ENCODE measurements at regions not wholly inside any gene's neighbourhood (a gene's known extent, or its start where the extent isn't known, plus 50 kb on each side); places are given as distances from the start of the nearest gene placed in this dataset.

DNA sequence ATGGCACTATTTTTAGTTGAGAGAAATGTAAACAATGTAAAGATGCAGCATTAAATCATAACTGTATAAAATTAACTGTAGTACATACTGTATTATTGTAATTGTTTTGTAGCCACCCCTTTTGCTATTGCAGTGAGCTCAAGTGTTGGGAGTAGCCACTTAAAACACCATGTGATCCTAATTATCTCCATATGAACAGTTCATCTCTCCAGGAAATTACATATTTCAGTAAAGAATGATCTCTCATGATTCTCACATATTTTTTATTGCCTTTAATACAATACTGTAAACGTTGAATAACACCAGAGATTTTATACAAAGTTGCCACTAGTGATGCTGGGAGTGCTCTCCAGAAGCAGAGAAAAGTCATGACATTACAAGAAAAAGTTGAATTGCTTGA lies 1768.6 kb downstream of the LRRC4C start:
- DNase-seq (ENCODE audit: insufficient read length, low spot score) (no peak), FAIRE-seq (no peak)
- TF ChIP-seq, protein P1, sequence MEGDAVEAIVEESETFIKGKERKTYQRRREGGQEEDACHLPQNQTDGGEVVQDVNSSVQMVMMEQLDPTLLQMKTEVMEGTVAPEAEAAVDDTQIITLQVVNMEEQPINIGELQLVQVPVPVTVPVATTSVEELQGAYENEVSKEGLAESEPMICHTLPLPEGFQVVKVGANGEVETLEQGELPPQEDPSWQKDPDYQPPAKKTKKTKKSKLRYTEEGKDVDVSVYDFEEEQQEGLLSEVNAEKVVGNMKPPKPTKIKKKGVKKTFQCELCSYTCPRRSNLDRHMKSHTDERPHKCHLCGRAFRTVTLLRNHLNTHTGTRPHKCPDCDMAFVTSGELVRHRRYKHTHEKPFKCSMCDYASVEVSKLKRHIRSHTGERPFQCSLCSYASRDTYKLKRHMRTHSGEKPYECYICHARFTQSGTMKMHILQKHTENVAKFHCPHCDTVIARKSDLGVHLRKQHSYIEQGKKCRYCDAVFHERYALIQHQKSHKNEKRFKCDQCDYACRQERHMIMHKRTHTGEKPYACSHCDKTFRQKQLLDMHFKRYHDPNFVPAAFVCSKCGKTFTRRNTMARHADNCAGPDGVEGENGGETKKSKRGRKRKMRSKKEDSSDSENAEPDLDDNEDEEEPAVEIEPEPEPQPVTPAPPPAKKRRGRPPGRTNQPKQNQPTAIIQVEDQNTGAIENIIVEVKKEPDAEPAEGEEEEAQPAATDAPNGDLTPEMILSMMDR (IDR thresholded peaks at IDR 0.05; ENCODE audit: insufficient read depth, missing control alignments): no peak

DNA sequence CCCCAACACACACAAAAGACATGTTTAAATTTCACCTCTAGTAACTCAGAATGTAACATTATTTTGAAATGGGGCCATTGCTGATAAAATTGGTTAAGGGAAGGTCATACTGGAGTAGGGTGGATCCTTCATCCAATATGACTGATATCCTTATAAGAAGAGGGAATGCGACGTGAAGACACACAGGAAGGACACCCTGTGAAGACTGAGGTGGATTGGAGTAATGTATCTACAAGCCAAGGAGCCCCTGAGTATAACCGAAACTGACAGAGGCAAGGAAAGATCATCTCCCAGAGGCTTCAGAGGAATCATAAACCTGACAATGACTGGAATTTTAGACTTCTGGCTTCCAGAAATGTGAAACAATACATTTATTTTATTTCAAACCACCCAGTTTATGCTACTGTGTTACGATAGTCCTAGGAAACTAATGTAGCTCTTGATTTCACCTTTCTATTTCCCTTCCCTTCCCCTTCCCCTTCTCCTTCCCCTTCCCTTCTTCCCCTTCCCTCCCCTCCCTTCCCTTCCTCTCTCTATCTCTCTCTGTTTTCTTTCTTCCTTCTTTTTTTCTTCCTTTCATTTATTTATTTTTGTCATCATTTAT lies 1775.4 kb downstream of the LRRC4C start:
- no peak for DNase-seq (ENCODE audit: insufficient read length, low spot score)
- TF ChIP-seq, protein P1 (IDR thresholded peaks at IDR 0.05; ENCODE audit: insufficient read depth, missing control alignments): no peak
- no peak for FAIRE-seq

DNA sequence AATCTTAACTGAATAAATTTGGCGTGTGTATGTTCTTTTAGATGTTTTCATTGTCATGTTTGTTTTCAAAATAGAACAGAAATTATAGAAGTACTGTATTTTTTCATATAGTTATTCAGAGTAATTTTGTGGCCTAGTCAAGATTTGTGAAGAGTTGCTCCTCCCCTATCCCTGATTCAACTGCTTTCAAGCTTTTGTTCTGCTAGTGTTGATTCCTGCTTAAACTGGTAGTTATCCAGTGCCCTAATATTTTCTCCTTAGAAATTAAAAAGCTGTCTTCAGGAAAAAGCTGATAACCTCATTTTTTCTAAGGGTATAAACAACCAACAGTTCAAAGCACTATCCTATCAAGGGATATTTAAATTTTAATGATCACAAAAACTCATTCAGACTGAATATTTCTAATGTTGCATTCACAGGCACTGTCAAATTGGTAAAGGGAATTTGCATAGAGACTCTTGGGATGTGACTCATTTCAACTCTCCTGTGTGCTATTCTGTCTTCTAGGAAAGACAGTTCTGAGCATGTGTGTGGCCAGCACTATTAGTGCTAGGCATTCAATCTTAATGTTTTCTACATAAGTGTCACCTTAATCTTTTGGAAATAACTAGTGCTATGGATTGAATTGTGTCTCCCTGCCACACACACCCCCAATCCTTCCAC lies 1776.0 kb downstream of the LRRC4C start:
- TF ChIP-seq, protein P1 (IDR thresholded peaks at IDR 0.05; ENCODE audit: insufficient read depth, missing control alignments): no peak
- DNase-seq (ENCODE audit: insufficient read length, low spot score) (no peak), FAIRE-seq (no peak)

DNA sequence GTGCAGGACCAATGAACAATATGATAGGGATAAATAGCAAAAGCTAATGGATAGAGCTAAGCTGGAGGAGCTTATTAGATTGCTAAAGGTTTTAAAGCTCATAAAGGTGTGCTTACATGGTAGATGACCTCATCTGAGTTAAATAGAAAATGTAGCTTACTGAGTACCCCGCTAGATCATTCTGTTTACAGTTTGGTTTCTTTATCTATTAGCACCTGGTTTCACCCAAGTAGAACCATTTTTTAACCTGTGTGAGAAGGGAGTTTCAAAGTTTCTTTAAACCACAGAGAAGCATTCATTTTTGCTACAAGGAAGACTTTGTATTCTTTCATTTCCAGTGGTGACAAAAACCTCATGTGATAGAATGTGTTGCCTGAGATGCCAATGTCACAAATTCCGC lies 1778.0 kb downstream of the LRRC4C start:
- FAIRE-seq: no peak
- no peak for DNase-seq (ENCODE audit: insufficient read length, low spot score)
- TF ChIP-seq, protein P1 (IDR thresholded peaks at IDR 0.05; ENCODE audit: insufficient read depth, missing control alignments): no peak

DNA sequence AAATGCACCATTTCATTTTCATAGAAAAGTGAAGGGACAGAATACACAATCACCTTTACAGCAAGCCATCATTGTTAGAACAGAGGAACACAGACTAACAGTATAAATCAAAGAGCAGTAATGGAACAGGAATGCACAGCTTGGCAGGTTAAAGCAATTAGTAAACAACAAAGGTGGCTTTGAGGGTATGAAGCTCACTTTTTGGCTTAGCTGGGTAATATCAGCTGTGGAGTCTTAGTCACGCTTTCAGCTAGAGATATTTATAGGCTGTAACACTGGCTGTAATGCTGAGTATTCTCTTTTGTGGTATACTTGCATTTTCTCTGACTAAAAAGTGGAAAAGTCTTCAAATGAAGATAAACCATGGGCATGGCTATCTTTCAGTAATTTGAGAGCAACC lies 1780.5 kb downstream of the LRRC4C start:
- DNase-seq (ENCODE audit: insufficient read length, low spot score) (no peak), FAIRE-seq (no peak)
- TF ChIP-seq, protein P1 (IDR thresholded peaks at IDR 0.05; ENCODE audit: insufficient read depth, missing control alignments): no peak

DNA sequence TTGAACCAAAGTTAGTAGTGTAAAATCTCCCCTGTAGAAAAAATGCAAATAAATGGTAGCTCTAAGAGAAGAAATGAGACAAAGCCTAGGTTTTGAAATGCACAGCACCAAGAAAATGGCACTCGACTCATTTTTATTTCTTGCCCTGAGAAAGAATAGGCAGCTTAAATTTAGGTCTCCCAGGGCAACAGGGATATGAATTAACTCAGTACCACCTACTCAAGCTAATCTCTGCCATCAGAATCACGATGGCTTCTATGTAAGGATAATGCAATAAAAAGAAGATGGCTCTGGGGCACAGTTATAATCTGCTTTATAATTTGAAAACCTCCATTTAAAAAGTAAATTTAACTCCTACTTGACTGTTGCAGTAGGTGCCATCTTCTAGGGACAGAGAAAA lies 1784.3 kb downstream of the LRRC4C start:
- TF ChIP-seq, protein P1 (IDR thresholded peaks at IDR 0.05; ENCODE audit: insufficient read depth, missing control alignments): no peak
- DNase-seq (ENCODE audit: insufficient read length, low spot score) (no peak), FAIRE-seq (no peak)

DNA sequence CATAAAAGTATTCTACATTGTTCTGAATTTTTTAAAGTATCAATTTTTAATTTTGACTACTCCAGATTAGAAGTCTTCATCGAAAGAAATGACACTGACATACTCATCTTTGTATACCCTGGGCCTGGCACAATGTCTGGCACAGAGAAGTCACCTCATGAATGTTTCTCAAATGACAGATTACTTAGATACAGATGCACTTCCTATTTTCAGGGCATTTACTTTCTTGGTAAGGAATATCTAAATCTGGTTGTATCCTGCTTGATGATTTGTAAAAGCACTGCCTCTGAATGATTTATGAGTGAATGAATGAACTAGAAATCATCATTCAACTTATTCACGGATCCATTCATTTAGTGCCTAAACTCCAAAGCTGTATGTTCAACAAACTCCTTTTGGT lies 1784.7 kb downstream of the LRRC4C start:
- TF ChIP-seq, protein P1 (IDR thresholded peaks at IDR 0.05; ENCODE audit: insufficient read depth, missing control alignments): no peak
- FAIRE-seq: no peak
- no peak for DNase-seq (ENCODE audit: insufficient read length, low spot score)

Data from D721Med (cell line).